Large intestine (tissue), 3 donors: ENCODE measurements at regions not wholly inside any gene's neighbourhood (a gene's known extent, or its start where the extent isn't known, plus 50 kb on each side); places are given as distances from the start of the nearest gene placed in this dataset.

ENCODE experiments used
- DNase-seq, 2 donors: peaks; one replicate each; pipeline versions ENCODE4 v3.0.0 to v3.0.0-alpha.2; 2013
- H3K27ac ChIP-seq: one replicate; pipeline ENCODE4 v1.5.1; 2013; ENCODE audit warnings: low read length
- H3K27me3 ChIP-seq: 2 replicates; pipeline ENCODE4 v1.6.1; 2013; ENCODE audit warnings: low read length; ENCODE audit not compliant: control insufficient read depth, insufficient read depth
- H3K36me3 ChIP-seq: 2 replicates; pipeline ENCODE4 v1.6.1; 2013; ENCODE audit warnings: low read length; ENCODE audit not compliant: control insufficient read depth, insufficient read depth
- H3K4me1 ChIP-seq: one replicate; pipeline ENCODE4 v1.6.1; 2013; ENCODE audit warnings: low read length; ENCODE audit not compliant: control insufficient read depth, insufficient read depth
- H3K4me3 ChIP-seq: one replicate; pipeline ENCODE4 v1.5.1; 2013; ENCODE audit warnings: low read length
- H3K9me3 ChIP-seq: one replicate; pipeline ENCODE4 v1.6.1; 2013; ENCODE audit warnings: mild to moderate bottlenecking, low read depth, low read length, moderate library complexity; ENCODE audit not compliant: control insufficient read depth
- WGBS: methylation state at CpG from one replicate; pipeline ENCODE4 v1.1.5; 2013; ENCODE audit warnings: low lambda C conversion rate; ENCODE audit not compliant: insufficient coverage; 5-methylcytosine and 5-hydroxymethylcytosine counted together

GRCh38 chr1:234922987-234923386 is 205.7 kb downstream of the TOMM20 start:
- H3K4me1 ChIP-seq = peaks cover 24% of the 10 kb centered on the region

GRCh38 chr1:234921266-234922062 is 207.2 kb downstream of the TOMM20 start:
- no CpG with 5 or more reads among the region's 14 CpGs for WGBS
- H3K27ac ChIP-seq = no peak overlapping the region
- no peak overlapping the region for H3K4me3 ChIP-seq
- H3K9me3 ChIP-seq = peaks cover 5% of the 10 kb centered on the region
- no peak for DNase-seq
- H3K36me3 ChIP-seq = no peaks in the 10 kb centered on the region
- H3K27me3 ChIP-seq = no peaks in the 10 kb centered on the region
- peaks cover 22% of the 10 kb centered on the region for H3K4me1 ChIP-seq

More at GRCh38 chr1:234922987-234923386, 205.7 kb downstream of the TOMM20 start:
- Histone ChIP-seq H3K27me3 (no peaks in the 10 kb centered on the region), H3K36me3 (no peaks in the 10 kb centered on the region), H3K4me3 (no peak overlapping the region), H3K27ac (no peak overlapping the region), H3K9me3 (peaks cover 5% of the 10 kb centered on the region)
- no peak for DNase-seq
- WGBS = no CpG with 5 or more reads among the region's 6 CpGs

- H3K9me3 ChIP-seq = peaks cover 5% of the 10 kb centered on the region
- H3K27ac ChIP-seq = no peak overlapping the region
- peaks cover 24% of the 10 kb centered on the region for H3K4me1 ChIP-seq
- no CpG with 5 or more reads among the region's 4 CpGs for WGBS
- H3K36me3 ChIP-seq = no peaks in the 10 kb centered on the region
- no peak overlapping the region for H3K4me3 ChIP-seq
- H3K27me3 ChIP-seq = no peaks in the 10 kb centered on the region
- no peak for DNase-seq
These were observed 207.8 kb downstream of the TOMM20 start for GRCh38 chr1:234920843-234921140.

- H3K27ac ChIP-seq = no peak overlapping the region
- H3K9me3 ChIP-seq = peaks cover 5% of the 10 kb centered on the region
- no CpG with 5 or more reads among the region's 8 CpGs for WGBS
- peaks cover 26% of the 10 kb centered on the region for H3K4me1 ChIP-seq
- H3K4me3 ChIP-seq = no peak overlapping the region
- H3K36me3 ChIP-seq = no peaks in the 10 kb centered on the region
- no peaks in the 10 kb centered on the region for H3K27me3 ChIP-seq
- DNase-seq = no peak
These were observed 208.3 kb downstream of the TOMM20 start for GRCh38 chr1:234920136-234920842.

GRCh38 chr1:234918961-234919761 is 209.5 kb downstream of the TOMM20 start:
- Histone ChIP-seq H3K4me1 (peaks cover 26% of the 10 kb centered on the region), H3K4me3 (no peak overlapping the region), H3K36me3 (no peaks in the 10 kb centered on the region), H3K27ac (peak overlapping the region; percentile 21), H3K9me3 (peaks cover 5% of the 10 kb centered on the region), H3K27me3 (no peaks in the 10 kb centered on the region)
- 100% methylated on average over 1 of the region's 15 CpGs for WGBS
- no peak for DNase-seq

GRCh38 chr1:234918181-234918841 is 210.3 kb downstream of the TOMM20 start:
- no peaks in the 10 kb centered on the region for H3K27me3 ChIP-seq
- peak in 1 of 2 donors; percentile 61 for DNase-seq
- WGBS = no CpG with 5 or more reads among the region's 17 CpGs
- peaks cover 5% of the 10 kb centered on the region for H3K9me3 ChIP-seq
- H3K36me3 ChIP-seq = no peaks in the 10 kb centered on the region
- peak overlapping the region; percentile 21 for H3K27ac ChIP-seq
- H3K4me1 ChIP-seq = peaks cover 26% of the 10 kb centered on the region
- H3K4me3 ChIP-seq = no peak overlapping the region

GRCh38 chr1:234917495-234918180 is 211.0 kb downstream of the TOMM20 start:
- Histone ChIP-seq H3K4me3 (no peak overlapping the region), H3K27ac (no peak overlapping the region), H3K4me1 (peaks cover 26% of the 10 kb centered on the region), H3K27me3 (no peaks in the 10 kb centered on the region), H3K9me3 (peaks cover 5% of the 10 kb centered on the region), H3K36me3 (no peaks in the 10 kb centered on the region)
- no peak for DNase-seq
- WGBS = no CpG with 5 or more reads among the region's 23 CpGs

- Histone ChIP-seq H3K4me1 (peaks cover 26% of the 10 kb centered on the region), H3K9me3 (peaks cover 5% of the 10 kb centered on the region), H3K27ac (no peak overlapping the region), H3K36me3 (no peaks in the 10 kb centered on the region), H3K27me3 (no peaks in the 10 kb centered on the region), H3K4me3 (no peak overlapping the region)
- no CpG with 5 or more reads among the region's 4 CpGs for WGBS
- no peak for DNase-seq
These were observed 211.8 kb downstream of the TOMM20 start for GRCh38 chr1:234916840-234917239.

GRCh38 chr1:234915924-234916675 is 212.5 kb downstream of the TOMM20 start:
- H3K9me3 ChIP-seq = peaks cover 5% of the 10 kb centered on the region
- peak; percentile 61 to 71 for DNase-seq
- H3K4me1 ChIP-seq = peaks cover 26% of the 10 kb centered on the region
- peak overlapping the region; percentile 19 for H3K27ac ChIP-seq
- H3K36me3 ChIP-seq = no peaks in the 10 kb centered on the region
- no peaks in the 10 kb centered on the region for H3K27me3 ChIP-seq
- H3K4me3 ChIP-seq = no peak overlapping the region
- 93% methylated on average over 3 of the region's 16 CpGs for WGBS
